ENCODE measurements at regions not wholly inside any gene's neighbourhood (a gene's known extent, or its start where the extent isn't known, plus 50 kb on each side); places are given as distances from the start of the nearest gene placed in this dataset.

GRCh38 chr9:27732494-27732893 lies 159.2 kb upstream of the C9orf72 start:
- TF ChIP-seq SUZ12 (IDR thresholded peaks at IDR 0.05; ENCODE audit: extremely low read depth, insufficient read depth, insufficient read length) = no peak
- TF ChIP-seq YY1 (IDR thresholded peaks at IDR 0.05; ENCODE audit: insufficient read depth, insufficient read length) = no peak
- no peak for TF ChIP-seq ZNF274 (IDR thresholded peaks at IDR 0.05; ENCODE audit: low read depth, low read length)
- no peaks in the 10 kb centered on the region for H3K4me1 ChIP-seq (ENCODE audit: insufficient read depth, insufficient read length)
- no peaks in the 10 kb centered on the region for H3K27me3 ChIP-seq (ENCODE audit: insufficient read depth, insufficient read length)
- H3K9me3 ChIP-seq (ENCODE audit: insufficient read depth, low read length) = no peaks in the 10 kb centered on the region
- DNase-seq (ENCODE audit: low read depth, low spot score) = no peak
- no peaks in the 10 kb centered on the region for H3K36me3 ChIP-seq (ENCODE audit: insufficient read depth, insufficient read length, low read length)
- no peak overlapping the region for H3K9ac ChIP-seq (ENCODE audit: insufficient read length, low read depth)
- no peak overlapping the region for H3K4me3 ChIP-seq (ENCODE audit: insufficient read length, low read depth)

- peaks cover 11% of the 10 kb centered on the region; the same call in 1 of the 2 replicates for H3K9me3 ChIP-seq (ENCODE audit: insufficient read depth, low read length)
- H3K36me3 ChIP-seq (ENCODE audit: insufficient read depth, insufficient read length, low read length) = no peaks in the 10 kb centered on the region
- H3K27me3 ChIP-seq (ENCODE audit: insufficient read depth, insufficient read length) = no peaks in the 10 kb centered on the region
- no peaks in the 10 kb centered on the region for H3K4me1 ChIP-seq (ENCODE audit: insufficient read depth, insufficient read length)
- H3K9ac ChIP-seq (ENCODE audit: insufficient read length, low read depth) = no peak overlapping the region
- no peak overlapping the region for H3K4me3 ChIP-seq (ENCODE audit: insufficient read length, low read depth)
- no peak for DNase-seq (ENCODE audit: low read depth, low spot score)
- TF ChIP-seq YY1 (IDR thresholded peaks at IDR 0.05; ENCODE audit: insufficient read depth, insufficient read length) (no peak), ZNF274 (IDR thresholded peaks at IDR 0.05; ENCODE audit: low read depth, low read length) (no peak), SUZ12 (IDR thresholded peaks at IDR 0.05; ENCODE audit: extremely low read depth, insufficient read depth, insufficient read length) (no peak)
Measured at GRCh38 chr9:27743490-27743889, 170.2 kb upstream of the C9orf72 start.

GRCh38 chr9:27747450-27747849 lies 174.2 kb upstream of the C9orf72 start:
- no peaks in the 10 kb centered on the region for H3K4me1 ChIP-seq (ENCODE audit: insufficient read depth, insufficient read length)
- H3K4me3 ChIP-seq (ENCODE audit: insufficient read length, low read depth) = no peak overlapping the region
- H3K27me3 ChIP-seq (ENCODE audit: insufficient read depth, insufficient read length) = no peaks in the 10 kb centered on the region
- no peaks in the 10 kb centered on the region for H3K9me3 ChIP-seq (ENCODE audit: insufficient read depth, low read length)
- no peaks in the 10 kb centered on the region for H3K36me3 ChIP-seq (ENCODE audit: insufficient read depth, insufficient read length, low read length)
- no peak for DNase-seq (ENCODE audit: low read depth, low spot score)
- no peak for TF ChIP-seq ZNF274 (IDR thresholded peaks at IDR 0.05; ENCODE audit: low read depth, low read length)
- TF ChIP-seq YY1 (IDR thresholded peaks at IDR 0.05; ENCODE audit: insufficient read depth, insufficient read length) = no peak
- no peak for TF ChIP-seq SUZ12 (IDR thresholded peaks at IDR 0.05; ENCODE audit: extremely low read depth, insufficient read depth, insufficient read length)
- no peak overlapping the region for H3K9ac ChIP-seq (ENCODE audit: insufficient read length, low read depth)

- TF ChIP-seq SUZ12 (IDR thresholded peaks at IDR 0.05; ENCODE audit: extremely low read depth, insufficient read depth, insufficient read length) = no peak
- TF ChIP-seq YY1 (IDR thresholded peaks at IDR 0.05; ENCODE audit: insufficient read depth, insufficient read length) = no peak
- no peak for TF ChIP-seq ZNF274 (IDR thresholded peaks at IDR 0.05; ENCODE audit: low read depth, low read length)
- DNase-seq (ENCODE audit: low read depth, low spot score) = peak; percentile 67
- Histone ChIP-seq H3K27me3 (ENCODE audit: insufficient read depth, insufficient read length) (no peaks in the 10 kb centered on the region), H3K9ac (ENCODE audit: insufficient read length, low read depth) (no peak overlapping the region), H3K36me3 (ENCODE audit: insufficient read depth, insufficient read length, low read length) (no peaks in the 10 kb centered on the region), H3K4me3 (ENCODE audit: insufficient read length, low read depth) (no peak overlapping the region), H3K4me1 (ENCODE audit: insufficient read depth, insufficient read length) (no peaks in the 10 kb centered on the region), H3K9me3 (ENCODE audit: insufficient read depth, low read length) (no peaks in the 10 kb centered on the region)
Measured at GRCh38 chr9:27749838-27750237, 176.6 kb upstream of the C9orf72 start.

- H3K9ac ChIP-seq (ENCODE audit: insufficient read length, low read depth) = no peak overlapping the region
- no peaks in the 10 kb centered on the region for H3K4me1 ChIP-seq (ENCODE audit: insufficient read depth, insufficient read length)
- H3K36me3 ChIP-seq (ENCODE audit: insufficient read depth, insufficient read length, low read length) = no peaks in the 10 kb centered on the region
- H3K27me3 ChIP-seq (ENCODE audit: insufficient read depth, insufficient read length) = no peaks in the 10 kb centered on the region
- no peak overlapping the region for H3K4me3 ChIP-seq (ENCODE audit: insufficient read length, low read depth)
- no peak for TF ChIP-seq SUZ12 (IDR thresholded peaks at IDR 0.05; ENCODE audit: extremely low read depth, insufficient read depth, insufficient read length)
- no peak for TF ChIP-seq ZNF274 (IDR thresholded peaks at IDR 0.05; ENCODE audit: low read depth, low read length)
- no peak for TF ChIP-seq YY1 (IDR thresholded peaks at IDR 0.05; ENCODE audit: insufficient read depth, insufficient read length)
- H3K9me3 ChIP-seq (ENCODE audit: insufficient read depth, low read length) = no peaks in the 10 kb centered on the region
- DNase-seq (ENCODE audit: low read depth, low spot score) = no peak
Measured at GRCh38 chr9:27750566-27750965, 177.3 kb upstream of the C9orf72 start.

GRCh38 chr9:27752069-27752468 lies 178.8 kb upstream of the C9orf72 start:
- DNase-seq (ENCODE audit: low read depth, low spot score) = no peak
- no peak overlapping the region for H3K4me3 ChIP-seq (ENCODE audit: insufficient read length, low read depth)
- H3K9ac ChIP-seq (ENCODE audit: insufficient read length, low read depth) = no peak overlapping the region
- H3K9me3 ChIP-seq (ENCODE audit: insufficient read depth, low read length) = no peaks in the 10 kb centered on the region
- no peaks in the 10 kb centered on the region for H3K27me3 ChIP-seq (ENCODE audit: insufficient read depth, insufficient read length)
- H3K36me3 ChIP-seq (ENCODE audit: insufficient read depth, insufficient read length, low read length) = no peaks in the 10 kb centered on the region
- TF ChIP-seq SUZ12 (IDR thresholded peaks at IDR 0.05; ENCODE audit: extremely low read depth, insufficient read depth, insufficient read length) (no peak), ZNF274 (IDR thresholded peaks at IDR 0.05; ENCODE audit: low read depth, low read length) (no peak), YY1 (IDR thresholded peaks at IDR 0.05; ENCODE audit: insufficient read depth, insufficient read length) (no peak)
- H3K4me1 ChIP-seq (ENCODE audit: insufficient read depth, insufficient read length) = no peaks in the 10 kb centered on the region

GRCh38 chr9:27755846-27756245 lies 182.6 kb upstream of the C9orf72 start:
- Histone ChIP-seq H3K9ac (ENCODE audit: insufficient read length, low read depth) (no peak overlapping the region), H3K4me3 (ENCODE audit: insufficient read length, low read depth) (no peak overlapping the region), H3K4me1 (ENCODE audit: insufficient read depth, insufficient read length) (no peaks in the 10 kb centered on the region), H3K36me3 (ENCODE audit: insufficient read depth, insufficient read length, low read length) (no peaks in the 10 kb centered on the region), H3K27me3 (ENCODE audit: insufficient read depth, insufficient read length) (no peaks in the 10 kb centered on the region), H3K9me3 (ENCODE audit: insufficient read depth, low read length) (no peaks in the 10 kb centered on the region)
- no peak for DNase-seq (ENCODE audit: low read depth, low spot score)
- TF ChIP-seq YY1 (IDR thresholded peaks at IDR 0.05; ENCODE audit: insufficient read depth, insufficient read length) (no peak), ZNF274 (IDR thresholded peaks at IDR 0.05; ENCODE audit: low read depth, low read length) (no peak), SUZ12 (IDR thresholded peaks at IDR 0.05; ENCODE audit: extremely low read depth, insufficient read depth, insufficient read length) (no peak)

Data from NT2/D1 (cell line).